Endometrium (tissue), 2 donors: ENCODE measurements at regions not wholly inside any gene's neighbourhood (a gene's known extent, or its start where the extent isn't known, plus 50 kb on each side); places are given as distances from the start of the nearest gene placed in this dataset.

Experiments used
- FAIRE-seq: peaks from 2 replicates; lab custom pipeline; 2012; peaks lifted over from hg19 to GRCh38; lab: Jason Lieb, UNC
- donor health status: control.
- donor health status: control.

DNA sequence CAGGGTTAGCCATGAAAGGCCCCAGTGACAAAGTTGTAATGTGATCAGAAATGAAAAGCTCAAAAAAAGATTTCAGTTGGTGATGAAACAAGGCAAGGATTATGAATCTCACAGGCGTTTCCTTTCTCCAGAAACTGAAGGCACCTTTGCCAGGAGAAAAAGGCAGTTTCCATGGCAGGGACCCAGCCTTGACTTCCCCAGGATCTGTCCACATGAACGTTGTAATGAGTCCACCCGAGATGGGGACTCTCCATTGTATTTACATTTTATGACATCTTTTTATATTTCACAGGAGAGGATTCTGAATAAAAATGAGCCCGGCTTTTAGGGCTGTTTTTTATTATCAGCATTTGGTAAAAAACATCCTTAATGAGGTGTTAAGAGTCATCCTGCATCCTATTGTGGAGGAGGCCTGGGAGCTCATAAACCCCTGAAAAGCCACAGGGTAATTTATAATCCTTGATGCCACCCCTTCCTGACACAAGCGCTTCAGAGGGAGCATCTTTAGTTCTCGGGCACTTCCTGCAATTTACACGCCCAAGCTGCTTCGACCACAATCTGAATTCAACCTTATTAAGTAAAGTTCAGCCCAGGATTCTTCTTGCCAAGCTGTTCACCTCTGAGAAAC lies 74.1 kb upstream of the SALL4 start:
- no peak for FAIRE-seq

DNA sequence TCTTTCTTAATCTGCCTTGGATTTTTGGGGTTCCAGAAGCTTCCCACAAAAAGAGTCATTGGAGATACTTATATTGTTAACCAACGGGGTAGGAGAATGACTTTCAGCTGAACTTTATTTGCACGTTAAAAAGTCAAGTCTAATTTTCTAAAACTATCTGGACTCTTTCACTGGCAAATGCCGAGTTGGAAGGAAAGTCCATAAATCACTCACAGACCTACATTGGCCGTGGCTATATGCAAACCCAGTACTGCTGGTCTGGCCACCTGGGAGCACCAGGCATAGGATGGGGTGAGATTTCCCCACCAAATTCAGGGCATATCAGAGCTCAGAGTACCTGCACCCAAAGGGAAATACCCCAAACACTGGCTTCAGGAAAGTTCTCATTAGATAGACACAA lies 71.3 kb upstream of the SALL4 start:
- FAIRE-seq = no peak

DNA sequence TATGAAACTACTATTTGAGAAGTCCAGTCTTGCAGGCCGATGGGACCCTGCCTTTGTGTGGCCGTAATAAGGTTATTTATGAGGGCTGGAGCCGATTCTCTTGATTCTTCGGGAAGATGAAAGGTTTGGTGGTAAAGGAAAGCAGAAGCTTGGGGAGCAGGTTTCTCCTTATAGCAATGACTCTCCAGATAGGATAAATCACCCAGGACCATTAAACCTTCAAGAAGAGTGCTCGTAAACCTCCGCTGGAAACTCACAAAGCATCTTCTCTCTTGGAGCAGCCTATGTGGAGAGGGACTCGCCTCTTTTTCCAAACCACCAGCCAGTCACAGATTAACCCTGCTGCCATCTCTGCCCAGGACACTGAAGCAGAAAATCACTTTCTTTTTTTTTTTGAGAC lies 69.6 kb upstream of the SALL4 start:
- no peak for FAIRE-seq

DNA sequence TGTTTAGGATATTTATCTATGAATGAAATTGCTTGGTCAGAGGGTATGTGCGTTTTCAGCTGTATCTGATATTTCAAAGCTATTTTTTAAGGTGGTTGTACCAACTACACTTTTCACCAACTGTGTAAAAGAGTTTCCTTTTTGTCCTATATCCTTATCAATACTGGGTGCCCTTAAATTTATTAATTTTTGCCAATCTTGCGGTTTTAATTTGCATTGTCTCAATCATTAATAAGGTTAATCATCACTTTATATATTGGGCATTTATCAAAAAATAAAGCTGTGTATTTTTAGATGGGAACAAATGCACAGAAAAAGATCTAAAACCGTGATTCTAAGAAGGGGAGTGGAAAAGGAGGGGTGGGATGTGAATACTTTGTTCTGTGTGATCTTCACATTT lies 66.7 kb upstream of the SALL4 start:
- no peak for FAIRE-seq

DNA sequence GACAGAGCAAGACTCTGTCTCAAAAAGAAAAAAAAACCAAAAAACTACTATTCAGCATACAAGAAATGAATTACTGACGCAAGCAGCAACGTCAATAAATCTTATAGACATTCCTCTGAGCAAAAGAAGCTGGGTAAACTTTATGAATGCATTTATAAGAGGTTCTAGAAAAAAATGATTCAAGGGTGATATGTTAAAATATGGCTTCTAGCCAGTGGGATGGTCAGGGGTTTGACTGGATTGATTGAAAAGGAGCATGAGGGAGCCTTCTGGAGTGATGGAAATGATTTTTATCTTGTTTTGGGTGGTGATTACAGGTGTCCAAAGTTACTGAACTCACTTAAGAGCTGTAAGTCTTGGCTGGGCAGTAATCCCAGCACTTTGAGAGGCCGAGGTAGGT lies 64.9 kb upstream of the SALL4 start:
- no peak for FAIRE-seq

DNA sequence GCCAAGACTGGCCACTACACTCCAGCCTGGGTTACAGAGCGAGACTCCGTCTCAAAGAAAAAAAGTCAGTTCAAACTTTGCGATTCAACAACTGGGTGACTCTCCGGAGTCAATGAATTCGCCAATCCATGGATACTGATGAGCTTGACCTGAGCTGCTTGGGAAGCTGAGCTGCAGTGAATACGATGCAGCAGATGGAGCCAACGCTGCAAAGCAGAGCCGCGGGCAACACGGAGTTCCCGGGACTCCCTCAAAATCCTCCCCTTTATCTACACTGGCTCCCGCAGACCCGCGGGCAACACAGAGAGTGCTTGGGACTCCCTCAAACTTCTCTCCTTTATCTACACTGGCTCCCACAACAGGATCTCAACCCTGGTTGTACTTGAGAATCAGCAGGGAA lies 62.6 kb upstream of the SALL4 start:
- FAIRE-seq = no peak

DNA sequence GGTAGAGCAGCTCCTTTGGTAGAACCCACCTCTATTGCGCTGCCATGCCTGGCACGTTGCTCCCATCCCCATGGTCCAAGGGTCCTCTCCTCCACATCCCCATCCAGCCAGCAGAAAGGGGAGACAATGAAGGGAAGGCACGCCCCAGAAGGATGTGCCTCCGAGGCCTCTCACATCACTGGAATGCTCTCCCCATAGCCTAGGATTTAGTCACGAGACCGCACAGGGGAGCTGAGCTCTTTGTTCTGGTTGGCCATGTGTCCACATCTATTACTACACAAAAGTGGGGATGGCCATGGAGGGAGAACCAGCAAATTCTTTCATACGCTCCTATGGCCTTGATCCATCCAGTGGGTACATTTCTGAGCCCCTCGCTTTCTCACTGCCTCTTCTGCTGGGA lies 60.5 kb upstream of the SALL4 start:
- FAIRE-seq = no peak

DNA sequence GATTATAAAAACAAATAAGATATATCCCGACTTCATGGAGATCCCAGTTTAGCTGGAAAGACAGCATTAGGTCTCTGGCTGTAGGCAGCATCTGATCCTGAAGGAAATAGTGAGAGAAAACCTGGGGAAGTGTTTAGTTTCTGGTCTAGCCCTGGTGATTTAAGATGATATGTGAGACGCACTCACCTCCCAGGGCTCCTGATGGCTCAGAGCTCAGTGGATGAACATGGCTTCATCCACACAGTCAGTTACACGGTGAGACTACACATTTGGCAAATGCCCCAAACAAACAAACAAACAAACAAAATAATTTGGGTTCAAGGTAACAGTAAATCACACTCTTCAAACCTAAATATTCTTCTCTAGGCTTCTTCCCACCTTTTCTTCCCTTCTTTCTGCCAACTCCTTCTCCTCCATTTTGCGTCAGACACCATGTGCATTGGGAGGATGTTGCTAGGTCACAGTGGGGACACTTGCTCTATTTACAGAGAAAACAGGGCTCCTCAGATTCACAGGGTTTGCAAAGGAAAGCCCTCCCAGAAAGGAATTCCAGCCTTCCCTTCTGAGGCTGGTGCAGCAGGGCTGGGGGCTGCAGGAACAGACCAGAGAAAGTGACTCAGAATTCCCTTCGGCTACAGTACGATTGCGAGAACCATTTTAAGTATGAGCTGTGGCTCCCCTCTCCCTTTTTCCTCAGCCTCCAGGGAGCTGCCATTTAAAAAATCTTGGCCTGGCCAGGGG lies 59.6 kb upstream of the SALL4 start:
- FAIRE-seq = no peak

DNA sequence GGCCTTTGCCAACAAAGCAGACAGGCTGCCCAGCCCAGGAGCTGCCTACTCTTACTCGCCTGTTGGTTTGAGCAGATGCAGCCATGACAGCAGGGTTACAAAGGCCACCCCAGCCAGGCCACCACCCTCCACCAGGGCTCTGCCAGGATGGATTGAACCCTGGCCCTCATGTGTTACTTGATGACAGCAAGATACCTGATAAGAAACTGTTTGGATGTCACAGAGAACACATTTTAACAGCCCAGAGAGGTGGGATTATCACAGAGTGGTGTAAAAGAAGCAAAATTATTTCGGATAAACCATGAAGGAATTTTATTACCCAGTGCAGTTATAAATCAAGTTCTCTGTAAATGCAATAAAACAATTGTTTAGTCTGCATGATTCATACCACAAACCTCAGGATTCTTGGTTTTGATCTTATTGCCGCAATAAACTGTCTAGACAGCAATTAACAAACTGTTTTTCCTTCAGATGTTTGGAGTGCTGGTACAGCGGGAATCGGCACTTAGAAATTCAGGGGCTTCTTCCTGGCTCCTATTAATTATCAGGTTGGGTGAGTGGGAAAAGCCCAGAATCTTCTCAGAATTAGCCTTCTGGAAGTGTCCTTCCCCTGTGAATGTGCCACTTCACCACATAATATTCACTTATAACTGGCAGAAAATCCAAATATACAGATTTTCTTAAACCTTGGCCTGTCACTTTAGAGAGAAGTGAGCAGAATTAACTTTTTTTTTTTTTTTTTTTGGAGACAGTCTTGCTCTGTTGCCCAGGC lies 58.0 kb upstream of the SALL4 start:
- no peak for FAIRE-seq

DNA sequence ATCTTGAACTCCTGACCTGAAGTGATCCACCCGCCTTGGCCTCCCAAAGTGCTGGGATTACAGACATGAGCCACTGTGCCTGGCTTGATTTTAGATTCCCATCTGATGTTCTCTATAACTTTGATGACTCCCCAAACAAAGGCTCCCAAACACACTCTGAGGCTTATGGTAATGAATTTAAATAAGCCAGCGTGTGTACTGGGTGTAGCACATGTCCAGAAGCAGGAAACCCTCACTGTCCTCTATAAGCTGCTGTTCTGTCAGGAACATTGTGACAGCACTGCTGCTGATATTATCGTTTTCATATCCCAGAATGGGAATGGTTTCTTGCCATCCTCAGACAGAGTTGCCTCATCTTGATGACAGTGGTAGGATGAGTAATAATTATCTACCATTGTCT lies 54.1 kb upstream of the SALL4 start:
- no peak for FAIRE-seq

DNA sequence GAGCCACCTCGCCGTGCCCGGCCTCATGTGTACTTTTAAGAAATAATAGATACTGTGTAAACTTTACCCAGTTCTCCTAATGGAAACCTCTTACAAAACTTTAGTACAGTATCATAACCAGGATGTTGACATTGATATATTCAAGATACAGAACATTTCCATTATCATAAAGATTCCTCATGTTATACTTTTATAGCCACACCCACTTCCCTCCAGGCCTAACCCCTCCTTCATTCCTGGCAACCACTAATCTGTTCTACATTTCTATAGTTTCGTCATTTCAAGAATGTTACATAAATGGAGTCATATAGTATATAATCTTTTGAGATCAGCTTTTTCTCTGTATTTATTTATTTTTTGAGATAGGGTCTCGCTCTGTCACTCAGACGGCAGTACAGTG lies 52.6 kb upstream of the SALL4 start:
- FAIRE-seq = no peak
